GM12878 (cell line): ENCODE measurements at regions not wholly inside any gene's neighbourhood (a gene's known extent, or its start where the extent isn't known, plus 50 kb on each side); places are given as distances from the start of the nearest gene placed in this dataset.

Source experiments
- ATAC-seq: fragments of 200-7000 bp; cut with Tn5 transposase; 3 replicates; pipeline ENCODE4 v1.9.1; 2020; ENCODE audit warnings: mild to moderate bottlenecking, moderate library complexity
- BruUV-seq: library from RNA; stranded (reverse); fragments of 400-500 nt; replicated peaks from 2 replicates; lab custom pipeline; 2021; lab: Mats Ljungman, UMichigan
- CTCF ChIA-PET: fragments of 300-600 bp; sonication (Branson Sonifier 250); formaldehyde crosslinking; extraction: SDS; loops from one replicate; lab custom pipeline; 2021; ENCODE audit warnings: inconsistent platforms; lab: Yijun Ruan, JAX
- POLR2A ChIA-PET: fragments of 350-600 bp; formaldehyde crosslinking; extraction: SDS; loops from one replicate; lab custom pipeline; 2021; ENCODE audit warnings: inconsistent platforms; lab: Charles Lee
- RAD21 ChIA-PET: fragments of 300-600 bp; sonication (Branson Sonifier 250); formaldehyde crosslinking; loops from one replicate; lab custom pipeline; 2023; ENCODE audit warnings: antibody characterized with exemption; ENCODE audit not compliant: unreplicated experiment; lab: Charles Lee
- SMC1A ChIA-PET: fragments of 300-600 bp; sonication (Branson Sonifier 250); formaldehyde crosslinking; loops from one replicate; lab custom pipeline; 2023; ENCODE audit not compliant: unreplicated experiment, uncharacterized antibody; lab: Charles Lee
- DNase-seq: peaks from one replicate; pipeline ENCODE4 v3.0.0-alpha.2; 2011; ENCODE audit warnings: low read depth, low spot score
- FAIRE-seq: peaks from 3 replicates; lab custom pipeline; 2011; peaks lifted over from hg19 to GRCh38; lab: Jason Lieb, UNC
- H2AFZ ChIP-seq: 2 replicates; pipeline ENCODE4 v1.6.0; 2011; ENCODE audit warnings: low read depth, low read length, control low read depth; ENCODE audit not compliant: control insufficient read depth
- H3K27ac ChIP-seq: 2 replicates; pipeline ENCODE4 v1.5.1; 2011; ENCODE audit warnings: control low read depth; ENCODE audit not compliant: control insufficient read depth, insufficient read depth
- H3K27me3 ChIP-seq, 2 experiments: replicated peaks in 1 of 2; 2 replicates each; pipeline versions ENCODE4 v1.6.0 to v1.6.1; 2011; ENCODE audit warnings: low read length in 1 of 2; ENCODE audit not compliant: control insufficient read depth in 2 of 2, insufficient read depth in 2 of 2
- H3K36me3 ChIP-seq, 2 experiments: 2 replicates each; pipeline ENCODE4 v1.5.1; 2011; ENCODE audit warnings: low read length in 1 of 2; ENCODE audit not compliant: control insufficient read depth in 2 of 2, insufficient read depth in 2 of 2
- H3K4me1 ChIP-seq: 2 replicates; pipeline ENCODE4 v1.6.1; 2011; ENCODE audit warnings: mild to moderate bottlenecking, low read length, moderate library complexity, mixed read lengths; ENCODE audit not compliant: control insufficient read depth, insufficient read depth
- H3K4me2 ChIP-seq: 2 replicates; pipeline ENCODE4 v1.6.0; 2011; ENCODE audit warnings: control low read depth; ENCODE audit not compliant: control insufficient read depth, insufficient read depth
- H3K4me3 ChIP-seq: fragments of 200-600 bp; sonication (generic); 2 replicates; pipeline ENCODE4 v1.5.1; 2016
- H3K79me2 ChIP-seq: 2 replicates; pipeline ENCODE4 v1.6.0; 2011; ENCODE audit warnings: low read length; ENCODE audit not compliant: control insufficient read depth, insufficient read depth
- H3K9ac ChIP-seq: 2 replicates; pipeline ENCODE4 v1.8.0; 2011; ENCODE audit warnings: low read length, control low read depth, mixed read lengths; ENCODE audit not compliant: control insufficient read depth, insufficient read depth
- H3K9me3 ChIP-seq: replicated peaks from 3 replicates; pipeline ENCODE4 v1.5.1; 2011; ENCODE audit warnings: mild to moderate bottlenecking, low read length; ENCODE audit not compliant: control insufficient read depth, insufficient read depth
- H4K20me1 ChIP-seq: 2 replicates; pipeline ENCODE4 v1.6.0; 2011; ENCODE audit not compliant: control insufficient read depth, insufficient read depth
- HDAC6 ChIP-seq: fragments of 200-600 bp; sonication (generic); IDR thresholded peaks from one replicate; pipeline ENCODE4 v1.8.0; 2017; ENCODE audit warnings: antibody characterized with exemption; ENCODE audit not compliant: unreplicated experiment
- KDM1A ChIP-seq: fragments of 200-600 bp; sonication (generic); IDR thresholded peaks from 2 replicates; pipeline ENCODE4 v1.6.1; 2016; ENCODE audit warnings: borderline replicate concordance
- NBN ChIP-seq: fragments of 450-650 bp; IDR thresholded peaks from 2 replicates; pipeline ENCODE4 v1.6.1; 2016
- NFIC ChIP-seq: IDR thresholded peaks from 2 replicates; pipeline ENCODE4 v1.6.1; 2012; ENCODE audit warnings: low read depth, mild to moderate bottlenecking, inconsistent platforms, low read length, moderate library complexity
- NR2C2 ChIP-seq: IDR thresholded peaks from 2 replicates; pipeline ENCODE4 v1.6.1; 2011; ENCODE audit warnings: borderline replicate concordance, low read depth; ENCODE audit not compliant: control insufficient read depth, insufficient read length
- RELB ChIP-seq: fragments of 450-650 bp; IDR thresholded peaks from 2 replicates; pipeline ENCODE4 v1.6.1; 2017; ENCODE audit warnings: low read depth, mild to moderate bottlenecking, moderate library complexity
- REST ChIP-seq: IDR thresholded peaks from 2 replicates; pipeline ENCODE4 v1.6.1; 2012; ENCODE audit warnings: mild to moderate bottlenecking, low read depth, low read length
- WGBS: methylation state at CpG from one replicate; pipeline ENCODE4 v1.1.6; 2016; ENCODE audit warnings: low lambda C conversion rate; ENCODE audit not compliant: insufficient replicate concordance, insufficient coverage; ENCODE audit errors: missing lambda C conversion rate; 5-methylcytosine and 5-hydroxymethylcytosine counted together
- in situ Hi-C: fragments of 300-500 bp; cut with MboI; formaldehyde crosslinking; loops from 9 replicates; pipeline ENCODE4 v1.14.3; 2018; ENCODE audit warnings: mixed read lengths
- intact Hi-C: fragments of 100-400 bp; cut with micrococcal nuclease; formaldehyde crosslinking; loops from one replicate; pipeline ENCODE4 v1.14.2; 2022; ENCODE audit not compliant: unreplicated experiment

GRCh38 chr18:78480262-78481054 lies 499.2 kb upstream of the SALL3 start:
- ChIA-PET RAD21 (no interaction called here), POLR2A (no interaction called here), SMC1A (no interaction called here), CTCF (no interaction called here)
- BruUV-seq, result no TSS peak
- Histone ChIP-seq H3K27ac (no peak overlapping the region), H3K9me3 (no peaks in the 10 kb centered on the region; the same call in 2 of the 3 replicates), H3K27me3 (no peaks in the 10 kb centered on the region), H3K79me2 (no peaks in the 10 kb centered on the region), H3K9ac (no peak overlapping the region), H3K36me3 (no peaks in the 10 kb centered on the region), H4K20me1 (no peaks in the 10 kb centered on the region), H3K4me2 (no peak overlapping the region), H2AFZ (no peak overlapping the region), H3K4me1 (no peaks in the 10 kb centered on the region), H3K4me3 (no peak overlapping the region)
- intact Hi-C loops (no loop called here), in situ Hi-C loops (no loop called here)
- FAIRE-seq (no peak), ATAC-seq (no peak), DNase-seq (no peak)
- TF ChIP-seq NBN, result no peak
- no peak for TF ChIP-seq KDM1A
- no peak for TF ChIP-seq NFIC
- TF ChIP-seq HDAC6, result no peak
- no peak for TF ChIP-seq REST
- TF ChIP-seq NR2C2, result no peak
- TF ChIP-seq RELB, result no peak
- 43% methylated on average over 31 of the region's 31 CpGs for WGBS
